HG03520 (cell line): ENCODE measurements at regions not wholly inside any gene's neighbourhood (a gene's known extent, or its start where the extent isn't known, plus 50 kb on each side); places are given as distances from the start of the nearest gene placed in this dataset.
"Not testable (repeated sequence)": the region's sequence is repeated elsewhere in the genome, so short reads cannot be mapped to it uniquely, and the experiment has no call there.

ENCODE experiments used
- ATAC-seq: cut with Tn5 transposase; IDR thresholded peaks from one replicate; pipeline ENCODE4 v1.9.1; 2021; ENCODE audit warnings: mild to moderate bottlenecking, moderate library complexity; ENCODE audit not compliant: unreplicated experiment

DNA sequence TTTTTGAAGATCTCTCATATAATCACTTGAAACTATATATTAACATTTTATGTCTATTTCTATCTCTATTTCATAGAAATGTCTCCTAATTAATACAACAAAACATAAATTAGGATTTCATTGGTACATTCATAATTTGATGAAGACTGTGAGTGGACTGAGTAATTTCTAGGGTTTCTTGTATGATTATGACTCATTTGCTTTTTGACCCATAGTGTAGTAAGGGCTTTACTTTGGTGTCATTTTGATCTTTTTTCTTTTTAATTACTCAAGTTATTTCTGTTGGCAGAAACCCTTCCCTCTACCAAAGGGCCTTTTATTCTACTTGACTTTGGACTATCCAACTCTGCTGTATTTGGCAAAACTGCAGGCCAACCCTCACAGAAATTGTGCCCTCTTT is 207.9 kb upstream of the MAGEB16 start:
- ATAC-seq = no peak

GRCh38 chrX:35611562-35611961 is 186.6 kb upstream of the MAGEB16 start:
- not testable (repeated sequence) for ATAC-seq

- ATAC-seq = no peak
Observed at GRCh38 chrX:35617836-35618235, 180.3 kb upstream of the MAGEB16 start.

DNA sequence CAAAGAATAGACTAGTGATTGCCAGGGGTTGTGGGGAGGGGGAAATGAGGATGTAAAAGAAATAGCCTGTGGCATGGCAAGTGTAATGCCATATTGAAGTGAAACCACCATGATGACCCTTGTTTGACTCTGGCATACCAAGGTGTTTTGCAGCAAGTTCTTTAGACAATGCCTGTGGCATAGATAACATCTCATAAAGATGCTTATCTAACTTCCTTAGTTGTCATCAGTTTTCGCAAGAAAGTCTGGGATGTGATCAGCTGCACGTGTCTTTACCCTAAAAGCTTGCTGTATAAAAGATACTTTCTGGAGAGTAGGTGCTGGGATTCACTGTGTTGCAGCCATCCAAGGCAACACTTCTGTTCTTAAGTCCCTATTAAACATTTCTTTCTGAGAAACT is 176.1 kb upstream of the MAGEB16 start:
- no peak for ATAC-seq

- no peak for ATAC-seq
Observed at GRCh38 chrX:35622601-35623000, 175.5 kb upstream of the MAGEB16 start.

DNA sequence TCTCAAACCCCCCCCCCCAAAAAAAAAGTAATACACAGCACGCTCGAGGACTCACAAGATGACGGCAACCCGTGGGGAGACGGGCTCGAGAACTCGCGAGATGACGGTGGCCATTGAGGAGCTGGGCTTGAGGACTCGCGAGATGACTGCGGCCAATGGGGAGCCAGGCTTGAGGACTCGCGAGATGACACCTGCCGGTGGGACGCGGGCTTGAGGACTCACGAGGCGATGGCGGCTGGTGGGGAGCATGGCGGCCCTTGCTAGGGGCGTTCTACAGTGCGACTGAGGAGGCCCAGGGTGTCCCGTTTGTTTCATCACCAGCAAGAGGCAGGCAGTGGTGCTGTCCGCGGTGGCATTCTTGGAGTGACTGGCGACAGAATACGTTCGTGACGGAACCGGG is 172.4 kb upstream of the MAGEB16 start:
- ATAC-seq = no peak

DNA sequence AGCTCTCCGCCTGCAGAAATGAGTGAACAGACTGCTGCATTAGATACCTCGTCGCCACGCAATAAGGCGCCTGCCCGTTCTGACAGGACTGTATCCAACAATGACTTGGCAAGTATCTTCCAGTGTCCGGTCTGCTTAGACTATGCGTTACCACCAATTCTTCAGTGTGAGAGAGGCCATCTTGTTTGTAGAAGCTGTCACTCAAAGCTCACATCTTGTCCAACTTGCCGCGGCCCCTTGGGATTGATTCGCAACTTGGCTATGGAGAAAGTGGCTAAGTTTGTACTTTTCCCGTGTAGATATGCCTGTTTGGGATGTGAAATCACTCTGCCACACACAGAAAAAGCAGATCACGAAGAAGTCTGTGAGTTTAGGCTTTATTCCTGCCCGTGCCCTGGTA is 172.0 kb upstream of the MAGEB16 start:
- ATAC-seq = no peak

- ATAC-seq = not testable (repeated sequence)
Observed at GRCh38 chrX:35635971-35636370, 162.2 kb upstream of the MAGEB16 start.

DNA sequence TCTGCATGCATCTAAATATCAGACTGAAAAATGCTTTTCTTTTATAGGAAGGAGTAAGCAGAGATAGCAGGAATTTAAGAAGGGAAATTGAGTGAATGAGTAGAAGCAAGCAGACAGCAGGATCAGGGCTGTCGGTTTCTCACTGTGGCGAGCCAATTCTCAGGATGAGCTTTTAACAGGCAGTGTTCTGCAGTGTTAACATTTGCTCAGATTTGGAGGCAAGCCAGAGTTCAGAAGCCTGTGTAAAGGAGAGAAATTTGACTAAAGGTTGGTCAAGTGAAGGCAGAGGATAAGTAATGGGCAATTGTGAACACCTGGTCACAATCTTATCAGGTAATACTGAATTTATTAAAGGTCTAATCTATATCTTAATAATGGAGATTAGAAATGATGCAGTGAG is 133.3 kb upstream of the MAGEB16 start:
- ATAC-seq = no peak

- no peak for ATAC-seq
Observed at GRCh38 chrX:35665311-35665710, 132.8 kb upstream of the MAGEB16 start.

DNA sequence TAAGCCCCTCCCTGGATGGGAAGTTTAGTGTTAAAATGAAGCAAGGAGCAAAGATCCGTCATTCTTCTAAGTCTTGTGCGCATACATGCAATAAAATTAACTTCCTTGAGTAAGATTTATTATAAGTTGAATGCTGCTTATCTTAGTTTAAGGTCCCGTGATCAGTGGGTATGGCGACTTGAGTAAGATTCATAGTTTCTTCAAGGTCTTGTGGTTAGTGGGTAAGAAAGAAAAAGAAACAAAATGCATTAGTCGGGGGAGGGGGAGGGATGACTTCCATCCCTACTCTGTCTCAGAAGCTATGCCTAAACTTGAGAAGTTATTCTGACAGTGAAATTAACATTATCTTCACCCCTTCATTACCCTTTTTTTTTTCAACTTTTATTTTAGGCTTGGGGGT is 127.3 kb upstream of the MAGEB16 start:
- no peak for ATAC-seq

DNA sequence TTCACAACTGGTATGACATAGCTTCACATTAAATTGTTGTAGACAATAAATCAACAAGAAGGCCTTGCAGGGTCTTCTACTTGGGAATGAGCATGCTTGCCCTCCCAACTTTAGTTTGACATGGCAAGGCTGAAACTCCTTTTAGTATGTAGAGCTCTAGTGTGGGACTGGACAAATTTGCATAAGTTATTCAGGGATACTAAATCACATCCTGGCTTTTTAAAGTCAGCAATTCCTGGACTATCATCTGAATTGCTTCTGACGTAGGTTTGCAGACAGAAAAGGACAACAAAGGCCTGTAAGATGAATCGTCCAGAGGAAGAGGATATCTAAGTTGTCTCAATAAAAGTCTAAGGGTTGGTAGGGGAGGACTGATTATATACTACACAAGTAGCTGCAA is 123.0 kb upstream of the MAGEB16 start:
- ATAC-seq = no peak

DNA sequence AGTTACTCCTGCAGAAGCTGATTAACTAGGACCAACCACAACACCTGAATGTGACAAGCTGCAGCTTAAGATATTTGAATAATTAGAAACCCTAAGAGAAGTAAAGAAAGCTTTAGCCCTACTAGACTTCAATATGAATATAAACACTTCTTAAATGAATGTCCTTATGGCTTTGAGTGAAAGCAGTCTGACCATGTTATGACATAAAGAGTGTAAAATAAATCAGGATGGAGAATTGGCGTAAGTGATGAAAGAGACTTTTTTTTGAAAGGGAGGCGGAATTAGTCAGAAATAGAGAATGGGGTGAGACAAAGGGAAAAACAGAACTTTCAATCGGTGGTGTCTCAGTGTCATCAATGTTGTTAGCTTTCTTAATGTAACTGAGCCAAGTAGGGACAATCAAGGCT is 117.2 kb upstream of the MAGEB16 start:
- ATAC-seq = no peak

- no peak for ATAC-seq
Observed at GRCh38 chrX:35682476-35682875, 115.7 kb upstream of the MAGEB16 start.

DNA sequence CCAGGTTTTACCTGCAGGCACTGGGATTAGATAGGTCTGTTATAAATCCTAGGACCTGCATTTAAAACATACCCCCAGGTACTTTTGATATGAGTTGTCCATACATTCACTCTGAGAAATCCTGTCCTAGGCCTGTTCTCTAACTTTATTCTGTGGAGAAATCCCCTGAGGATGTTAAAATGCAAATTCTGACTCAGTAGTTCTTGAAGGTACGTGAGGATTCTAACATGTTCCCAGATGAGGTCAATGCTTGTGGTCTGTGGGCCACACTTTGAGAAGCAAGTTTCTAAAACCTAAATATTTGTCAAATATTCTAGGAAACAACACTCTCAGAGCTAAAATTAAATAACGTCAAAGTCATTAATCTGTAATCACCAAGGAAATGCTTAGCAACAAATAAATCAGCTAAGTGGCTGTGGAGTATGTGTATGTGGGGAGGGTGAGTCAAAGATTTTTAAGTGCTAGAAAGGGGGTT is 101.3 kb upstream of the MAGEB16 start:
- no peak for ATAC-seq

DNA sequence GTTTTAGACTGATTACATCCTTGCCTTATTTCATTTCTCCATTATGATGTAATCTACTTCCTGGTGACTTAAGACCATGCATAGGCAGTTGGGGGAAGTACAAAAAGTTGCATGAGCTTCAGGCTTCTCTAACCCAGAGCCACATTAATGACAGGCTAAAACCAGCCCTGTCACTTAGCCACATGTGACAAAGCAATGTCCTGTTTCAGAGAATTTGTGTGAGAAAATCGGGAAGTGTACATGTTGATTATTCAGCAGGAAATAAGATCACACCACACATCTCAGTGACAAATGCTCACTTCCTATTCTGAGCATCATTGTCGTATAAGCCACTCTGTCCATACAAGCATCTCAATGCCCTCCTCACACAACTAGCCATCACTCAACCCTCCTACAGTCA is 98.5 kb upstream of the MAGEB16 start:
- no peak for ATAC-seq

GRCh38 chrX:35700121-35700520 is 98.0 kb upstream of the MAGEB16 start:
- no peak for ATAC-seq

DNA sequence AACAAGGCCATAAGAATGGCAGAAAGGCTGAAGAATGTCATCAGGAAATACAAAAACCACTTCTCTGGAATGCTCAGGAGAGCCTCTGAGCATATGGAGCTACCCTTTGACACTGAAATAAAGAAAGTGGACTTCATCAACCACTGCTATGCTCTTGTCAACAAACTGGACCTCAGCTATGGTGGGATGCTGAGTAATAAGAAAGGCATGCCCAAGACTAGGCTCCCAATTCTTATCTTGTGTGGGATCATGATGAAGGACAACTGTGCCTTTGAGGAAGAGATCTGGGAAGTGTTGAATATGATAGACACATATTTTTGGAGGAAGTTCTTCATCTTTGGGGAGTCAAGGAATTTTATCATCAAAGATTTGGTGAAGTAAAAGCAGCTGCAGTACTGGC is 86.9 kb upstream of the MAGEB16 start:
- no peak for ATAC-seq

GRCh38 chrX:35722128-35722527 is 76.0 kb upstream of the MAGEB16 start:
- ATAC-seq = no peak

- ATAC-seq = no peak
Observed at GRCh38 chrX:35726176-35726575, 72.0 kb upstream of the MAGEB16 start.

DNA sequence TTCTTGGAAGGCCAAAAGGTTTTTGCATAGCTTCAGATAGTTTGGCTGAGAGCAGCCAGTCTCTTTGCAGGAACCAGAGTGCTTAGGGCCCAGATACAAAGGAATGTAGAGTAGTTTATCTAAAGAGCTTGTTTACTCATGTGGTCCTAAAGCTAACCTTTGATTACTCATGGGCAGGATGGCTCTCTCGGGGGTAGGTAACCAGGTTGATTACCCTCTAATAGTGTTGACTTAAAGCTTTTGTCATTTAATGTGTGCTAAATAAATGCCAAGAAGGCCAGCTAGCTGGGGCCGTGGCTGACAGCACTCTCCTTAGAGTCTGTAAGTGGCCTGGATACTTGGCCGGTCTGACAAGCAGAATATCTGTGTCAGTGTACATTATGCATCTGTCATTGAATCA is 69.7 kb upstream of the MAGEB16 start:
- no peak for ATAC-seq

DNA sequence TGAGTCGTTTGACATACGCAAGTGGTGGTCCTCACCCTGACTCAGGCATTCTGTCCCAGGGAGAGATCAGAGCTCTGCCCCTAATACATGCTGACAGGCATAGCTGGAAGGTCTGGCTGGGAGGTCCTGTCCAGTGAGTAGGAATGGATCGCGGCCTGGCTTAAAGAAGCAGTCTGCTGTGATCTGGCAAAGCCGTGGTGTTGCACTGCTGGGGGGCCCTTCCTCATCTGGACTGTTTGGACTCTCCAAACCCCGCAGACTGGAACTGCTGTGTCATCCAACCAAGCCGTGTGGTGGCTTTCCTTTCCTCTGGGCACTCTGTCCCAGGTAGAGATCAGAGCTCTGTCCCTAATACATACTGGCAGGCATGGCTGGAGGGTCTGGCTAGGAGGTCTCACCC is 64.3 kb upstream of the MAGEB16 start:
- ATAC-seq = no peak

- ATAC-seq = no peak
Observed at GRCh38 chrX:35741142-35741541, 57.0 kb upstream of the MAGEB16 start.

DNA sequence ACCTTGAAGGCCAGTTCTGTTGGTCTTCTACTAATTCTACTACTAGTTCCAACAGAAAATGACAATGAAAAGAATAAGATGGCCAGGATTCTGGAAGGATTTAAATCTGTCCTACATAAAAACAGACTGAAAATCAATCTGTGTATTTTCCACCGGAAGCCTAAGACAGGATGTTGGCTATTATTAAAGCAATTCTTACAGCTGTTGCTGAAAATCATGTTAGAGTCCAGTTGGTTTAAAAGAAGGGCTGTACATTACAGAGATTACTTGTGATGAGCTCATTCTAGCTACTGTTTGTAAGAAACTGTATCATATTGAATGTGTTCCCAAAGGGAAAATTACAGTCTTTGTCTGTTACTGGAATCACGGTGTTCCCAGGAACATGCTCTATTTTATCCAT is 54.8 kb upstream of the MAGEB16 start:
- ATAC-seq = no peak
